ENCODE measurements at regions not wholly inside any gene's neighbourhood (a gene's known extent, or its start where the extent isn't known, plus 50 kb on each side); places are given as distances from the start of the nearest gene placed in this dataset.

- H3K27me3 ChIP-seq (replicated peaks in 1 of 4; ENCODE audit: control insufficient read depth in 3 of 4, extremely low read depth in 1 of 4, insufficient read depth in 3 of 4, low read length in 3 of 4): no peaks in the 10 kb centered on the region
- no peaks in the 10 kb centered on the region; a peak in 1 of 4 replicates for H3K9me3 ChIP-seq (ENCODE audit: insufficient read depth in 2 of 2, low read depth in 1 of 2, low read length in 1 of 2)
- H4K8ac ChIP-seq (ENCODE audit: extremely low read depth, insufficient read depth, low read length): no peak overlapping the region
- no peak overlapping the region for H3K18ac ChIP-seq (ENCODE audit: extremely low read depth, low read length)
- no peaks in the 10 kb centered on the region for H4K20me1 ChIP-seq (replicated peaks in 1 of 2; ENCODE audit: control insufficient read depth in 1 of 2, insufficient read depth in 2 of 2, low read length in 2 of 2)
- no peaks in the 10 kb centered on the region for H3K36me3 ChIP-seq (ENCODE audit: control insufficient read depth in 2 of 4, insufficient read depth in 4 of 4, low read length in 3 of 4)
- no peak overlapping the region for H2AFZ ChIP-seq (ENCODE audit: low read length)
- WGBS, 2 experiments (ENCODE audit: extremely low coverage in 1 of 2, insufficient coverage in 1 of 2, insufficient read length in 1 of 2, insufficient replicate concordance in 2 of 2, low coverage in 1 of 2, low lambda C conversion rate in 2 of 2, missing lambda C conversion rate in 1 of 2): 84% methylated on average over 3 of the region's 3 CpGs; no CpG with 5 or more reads in 1 of the 2 experiments
- H2BK120ac ChIP-seq (replicated peaks; ENCODE audit: low read depth, low read length): no peak overlapping the region
- H3K4me2 ChIP-seq (ENCODE audit: insufficient read depth in 1 of 2, low read depth in 2 of 2, low read length in 2 of 2): no peak overlapping the region
- H3K4me1 ChIP-seq (replicated peaks in 1 of 4; ENCODE audit: control insufficient read depth in 3 of 4, insufficient read depth in 4 of 4, low read length in 3 of 4): peaks cover 0 to 10% (median 2%) of the 10 kb centered on the region in 4 experiments; a peak in 4 of 7 replicates
- no peaks in the 10 kb centered on the region for H3K23me2 ChIP-seq (ENCODE audit: low read depth, low read length)
- DNase-seq (ENCODE audit: low read depth in 1 of 2, low spot score in 2 of 2) (no peak), FAIRE-seq (no peak)
- H3K79me1 ChIP-seq (ENCODE audit: low read depth, low read length): no peaks in the 10 kb centered on the region
- H4K5ac ChIP-seq (ENCODE audit: insufficient read length, low read depth, low read length): no peak overlapping the region
- no peaks in the 10 kb centered on the region for H3K79me2 ChIP-seq (ENCODE audit: control insufficient read depth in 1 of 2, insufficient read depth in 2 of 2, low read length in 2 of 2)
- no peak overlapping the region for H3K56ac ChIP-seq (replicated peaks; ENCODE audit: insufficient read length, low read depth, low read length)
- no peak overlapping the region for H2BK15ac ChIP-seq (ENCODE audit: low read length)
- H2BK12ac ChIP-seq (ENCODE audit: low read depth, low read length): no peak overlapping the region
- H2BK20ac ChIP-seq (ENCODE audit: low read length): no peak overlapping the region
- POLR2A ChIA-PET (ENCODE audit: partially characterized antibody): no interaction called here
- no peak overlapping the region for H3K23ac ChIP-seq (ENCODE audit: insufficient read length)
- CTCF ChIA-PET (ENCODE audit: partially characterized antibody): no interaction called here
- no peak overlapping the region for H3K4ac ChIP-seq (replicated peaks; ENCODE audit: insufficient read length, low read depth, low read length)
- no peak overlapping the region for H3K14ac ChIP-seq (ENCODE audit: insufficient read length)
- no peak for TF ChIP-seq EP300 (IDR thresholded peaks at IDR 0.05; ENCODE audit: borderline replicate concordance in 1 of 2, low read depth in 2 of 2, low read length in 2 of 2)
- TF ChIP-seq SIRT6 (IDR thresholded peaks at IDR 0.05; ENCODE audit: low read length): no peak
- no peak for TF ChIP-seq CEBPB (IDR thresholded peaks at IDR 0.05; ENCODE audit: low read depth, low read length)
- no peak for TF ChIP-seq KDM5A (IDR thresholded peaks at IDR 0.05; ENCODE audit: low read length)
- TF ChIP-seq PHF8 (conservative IDR thresholded peaks at IDR 0.05; ENCODE audit: low read depth, low read length): no peak
- no peak for TF ChIP-seq EGR1 (IDR thresholded peaks at IDR 0.05; ENCODE audit: borderline replicate concordance, low read depth, low read length)
- TF ChIP-seq FOSL1 (IDR thresholded peaks at IDR 0.05; ENCODE audit: insufficient read depth, low read depth, low read length): no peak
- H3K27ac ChIP-seq (ENCODE audit: low read depth, low read length): no peak overlapping the region
- no peak overlapping the region for H3K9ac ChIP-seq (replicated peaks in 1 of 4; ENCODE audit: extremely low read depth in 1 of 4, low read depth in 3 of 4, low read length in 3 of 4)
- no peak overlapping the region for H2BK5ac ChIP-seq (ENCODE audit: low read depth, low read length)
- H4K91ac ChIP-seq (replicated peaks; ENCODE audit: insufficient read length, low read length): no peak overlapping the region
- no peak overlapping the region for H2AK5ac ChIP-seq (ENCODE audit: low read depth, low read length)
- H3K4me3 ChIP-seq (ENCODE audit: extremely low read depth in 1 of 4, insufficient read depth in 2 of 4, low read depth in 3 of 4, low read length in 4 of 4): no peak overlapping the region
Measured at GRCh38 chr12:118816296-118816695, 165.0 kb upstream of the SRRM4 start.
